Central memory CD8-positive, alpha-beta T cell (primary cell): ENCODE measurements at regions not wholly inside any gene's neighbourhood (a gene's known extent, or its start where the extent isn't known, plus 50 kb on each side); places are given as distances from the start of the nearest gene placed in this dataset.

ENCODE experiments used
- ATAC-seq: fragments of 150-1000 bp; cut with Tn5 transposase; replicated peaks from 2 replicates; pipeline ENCODE4 v1.10.0; 2022; ENCODE audit warnings: mild to moderate bottlenecking, moderate FRiP score, moderate number of reproducible peaks; ENCODE audit not compliant: poor library complexity, severe bottlenecking; ENCODE audit errors: extremely low read depth
- DNase-seq, 2 donors: peaks; one replicate each; pipeline ENCODE4 v3.0.0; 2021; ENCODE audit warnings: low spot score in 2 of 2
- H3K27ac Mint-ChIP-seq: one replicate; pipeline ENCODE4 v1.8.0; 2022; ENCODE audit warnings: low read depth, mild to moderate bottlenecking, moderate library complexity, mixed read lengths
- H3K27me3 Mint-ChIP-seq: one replicate; pipeline ENCODE4 v1.8.0; 2022; ENCODE audit warnings: mixed read lengths
- H3K36me3 Mint-ChIP-seq: one replicate; pipeline ENCODE4 v1.8.0; 2022; ENCODE audit warnings: mild to moderate bottlenecking, moderate library complexity, mixed read lengths; ENCODE audit not compliant: insufficient read depth
- H3K4me1 Mint-ChIP-seq: one replicate; pipeline ENCODE4 v1.8.0; 2022; ENCODE audit warnings: mixed read lengths
- H3K4me3 Mint-ChIP-seq: one replicate; pipeline ENCODE4 v1.8.0; 2022; ENCODE audit warnings: mild to moderate bottlenecking, moderate library complexity, mixed read lengths
- H3K9me3 Mint-ChIP-seq: one replicate; pipeline ENCODE4 v1.8.0; 2022; ENCODE audit warnings: mixed read lengths

DNA sequence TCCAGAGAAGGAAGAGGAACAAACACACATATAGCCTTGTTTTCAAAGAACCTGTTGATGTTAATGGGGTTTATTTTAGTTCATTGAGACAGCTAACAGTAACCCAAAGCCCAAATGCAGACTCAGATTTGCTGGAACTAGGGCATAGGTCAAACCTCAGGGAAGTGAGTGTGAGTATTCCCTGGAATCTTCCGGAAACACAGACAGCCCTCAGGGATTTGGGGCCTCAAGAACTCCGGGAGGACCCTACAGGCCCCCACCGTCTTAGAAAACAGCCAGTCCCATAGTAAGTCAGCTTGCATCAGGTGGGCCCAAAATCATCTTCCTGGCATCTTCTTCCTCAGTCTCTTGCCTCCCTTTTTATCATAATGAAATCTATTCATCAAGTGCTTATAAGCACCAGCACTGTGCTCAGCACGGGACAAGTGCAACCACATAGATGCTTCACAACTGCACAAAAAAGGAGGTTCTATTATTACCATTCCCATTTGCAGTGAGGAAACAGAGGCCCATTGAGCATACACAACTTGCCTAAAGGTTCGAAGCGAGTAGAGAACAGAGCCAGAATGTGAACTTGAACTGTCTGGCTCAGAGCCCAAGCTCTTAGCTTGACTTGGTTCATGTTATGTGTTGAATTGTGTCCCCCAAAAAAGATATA, 50.2 kb upstream of the BCL11A start:
- no peaks in the 10 kb centered on the region for H3K4me1 Mint-ChIP-seq
- peaks cover 59% of the 10 kb centered on the region for H3K27me3 Mint-ChIP-seq
- ATAC-seq (no peak), DNase-seq (no peak)
- H3K27ac Mint-ChIP-seq: no peak overlapping the region
- no peaks in the 10 kb centered on the region for H3K9me3 Mint-ChIP-seq
- peaks cover 2% of the 10 kb centered on the region for H3K36me3 Mint-ChIP-seq
- no peak overlapping the region for H3K4me3 Mint-ChIP-seq

DNA sequence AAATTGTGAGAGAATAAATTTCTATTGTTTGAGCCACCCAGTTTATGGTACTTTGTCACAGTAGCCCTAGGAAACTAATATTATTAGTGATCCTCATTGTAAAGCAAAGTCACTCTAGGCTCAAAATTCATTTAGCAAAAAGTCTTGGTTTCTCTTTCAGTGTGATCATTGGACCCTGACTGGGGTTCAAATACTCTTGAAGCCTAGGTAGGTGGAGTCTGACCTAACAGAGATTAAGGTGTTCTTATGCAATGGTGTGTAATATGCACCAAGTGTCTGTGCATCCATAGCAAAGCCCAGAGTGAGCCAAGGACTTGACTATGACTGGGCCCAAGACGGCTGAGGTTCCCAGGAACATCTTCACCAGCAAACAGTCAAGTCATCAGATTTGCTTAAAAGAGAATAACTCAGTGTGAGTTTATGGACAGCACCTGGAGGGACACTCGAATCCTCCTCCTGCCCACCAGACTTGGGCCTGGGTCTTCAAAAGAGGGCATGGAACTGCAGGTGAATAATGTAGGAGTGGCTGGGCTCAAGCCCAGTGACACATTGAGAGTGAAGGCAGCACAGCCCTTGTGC, 51.1 kb upstream of the BCL11A start:
- no peaks in the 10 kb centered on the region for H3K4me1 Mint-ChIP-seq
- peaks cover 53% of the 10 kb centered on the region for H3K27me3 Mint-ChIP-seq
- H3K4me3 Mint-ChIP-seq: no peak overlapping the region
- ATAC-seq: no peak
- no peaks in the 10 kb centered on the region for H3K9me3 Mint-ChIP-seq
- H3K27ac Mint-ChIP-seq: no peak overlapping the region
- DNase-seq: no peak
- peaks cover 2% of the 10 kb centered on the region for H3K36me3 Mint-ChIP-seq

DNA sequence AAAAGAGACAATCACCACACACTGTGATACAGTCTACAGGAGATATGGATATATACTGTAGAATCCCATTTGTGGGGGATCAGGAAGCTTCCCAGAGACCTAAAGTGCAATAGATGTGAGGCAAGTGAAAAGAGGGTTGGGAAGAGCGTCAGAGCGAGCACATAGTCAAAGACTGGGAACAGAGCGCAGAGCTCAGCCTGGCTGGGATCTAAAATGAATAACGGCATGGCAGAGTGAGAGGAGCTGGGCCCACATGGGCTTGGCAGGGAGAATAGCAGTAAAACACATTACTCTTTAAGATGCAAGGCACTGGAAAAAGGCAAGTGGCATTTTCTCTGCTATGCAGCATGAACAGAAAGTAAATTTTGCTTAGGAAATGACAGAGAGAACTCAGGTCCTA, 52.4 kb upstream of the BCL11A start:
- H3K4me1 Mint-ChIP-seq: no peaks in the 10 kb centered on the region
- no peak overlapping the region for H3K4me3 Mint-ChIP-seq
- no peak for DNase-seq
- H3K36me3 Mint-ChIP-seq: peaks cover 2% of the 10 kb centered on the region
- no peak overlapping the region for H3K27ac Mint-ChIP-seq
- no peaks in the 10 kb centered on the region for H3K9me3 Mint-ChIP-seq
- no peak for ATAC-seq
- H3K27me3 Mint-ChIP-seq: peaks cover 48% of the 10 kb centered on the region

DNA sequence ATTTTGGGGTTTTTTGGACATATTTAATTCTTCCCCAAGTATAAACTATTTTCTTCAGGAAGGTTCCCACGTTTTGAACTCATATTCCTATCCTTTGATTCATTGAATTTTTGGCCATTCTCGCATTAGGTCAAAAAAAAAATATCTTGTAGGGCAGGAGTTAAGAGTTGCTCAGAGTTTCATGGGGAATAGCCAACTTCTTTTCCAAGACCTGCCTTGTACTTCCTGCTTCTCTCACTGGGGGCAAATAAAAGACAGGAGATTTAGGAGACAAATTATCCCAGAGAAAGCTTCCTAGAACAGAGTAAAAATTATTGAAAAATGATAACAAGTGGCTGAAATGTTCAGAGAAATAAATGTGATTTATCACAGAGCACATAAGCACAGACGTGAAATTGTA, 55.2 kb upstream of the BCL11A start:
- ATAC-seq (no peak), DNase-seq (no peak)
- H3K4me1 Mint-ChIP-seq: no peaks in the 10 kb centered on the region
- H3K27me3 Mint-ChIP-seq: peaks cover 36% of the 10 kb centered on the region
- no peak overlapping the region for H3K27ac Mint-ChIP-seq
- H3K9me3 Mint-ChIP-seq: no peaks in the 10 kb centered on the region
- no peak overlapping the region for H3K4me3 Mint-ChIP-seq
- peaks cover 2% of the 10 kb centered on the region for H3K36me3 Mint-ChIP-seq

DNA sequence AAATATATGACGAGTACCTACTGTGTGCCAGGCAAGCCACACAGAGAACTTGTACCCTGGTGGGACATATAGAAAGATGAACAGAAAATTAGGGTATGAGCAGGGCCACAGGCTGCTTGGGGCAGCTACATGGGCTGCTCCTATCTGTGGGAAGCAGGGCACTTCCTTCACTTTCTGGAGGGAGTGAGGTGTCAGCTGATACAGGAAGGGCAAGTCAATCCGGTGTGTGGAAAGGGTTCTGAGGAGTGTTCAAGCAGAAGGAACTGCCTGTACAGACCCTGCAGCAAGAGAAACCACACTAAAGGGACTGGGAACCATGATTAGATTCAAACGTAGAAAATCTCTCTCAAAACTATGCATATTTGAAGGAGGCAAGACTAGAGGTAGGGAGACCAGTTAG, 58.6 kb upstream of the BCL11A start:
- DNase-seq: no peak

DNA sequence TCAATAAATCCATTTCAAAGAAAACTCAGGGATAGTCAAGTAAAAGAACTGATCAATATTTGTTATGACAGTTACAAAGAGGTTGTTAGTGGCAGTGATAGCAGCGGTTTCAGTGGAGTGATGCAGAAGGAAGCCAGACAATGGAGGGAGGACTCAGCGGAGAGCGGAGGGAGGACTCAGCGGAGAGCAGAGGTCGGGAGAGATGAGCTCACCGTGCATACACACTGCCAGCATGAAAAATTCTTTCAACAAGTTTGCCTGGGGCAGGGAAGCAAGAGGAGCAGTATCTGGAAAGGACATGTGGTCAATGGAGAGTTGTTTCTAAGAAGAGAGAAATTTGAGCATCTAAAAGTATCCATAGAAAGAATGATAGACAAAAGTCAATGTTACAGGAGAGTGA, 60.9 kb upstream of the BCL11A start:
- Mint-ChIP-seq H3K4me3 (no peak overlapping the region), H3K9me3 (no peaks in the 10 kb centered on the region)
- no peak for ATAC-seq

More for the DNA sequence above, 58.6 kb upstream of the BCL11A start:
- Mint-ChIP-seq H3K27me3 (peaks cover 6% of the 10 kb centered on the region), H3K4me1 (no peaks in the 10 kb centered on the region), H3K9me3 (no peaks in the 10 kb centered on the region), H3K36me3 (no peaks in the 10 kb centered on the region), H3K4me3 (no peak overlapping the region), H3K27ac (no peak overlapping the region)
- ATAC-seq: no peak

DNA sequence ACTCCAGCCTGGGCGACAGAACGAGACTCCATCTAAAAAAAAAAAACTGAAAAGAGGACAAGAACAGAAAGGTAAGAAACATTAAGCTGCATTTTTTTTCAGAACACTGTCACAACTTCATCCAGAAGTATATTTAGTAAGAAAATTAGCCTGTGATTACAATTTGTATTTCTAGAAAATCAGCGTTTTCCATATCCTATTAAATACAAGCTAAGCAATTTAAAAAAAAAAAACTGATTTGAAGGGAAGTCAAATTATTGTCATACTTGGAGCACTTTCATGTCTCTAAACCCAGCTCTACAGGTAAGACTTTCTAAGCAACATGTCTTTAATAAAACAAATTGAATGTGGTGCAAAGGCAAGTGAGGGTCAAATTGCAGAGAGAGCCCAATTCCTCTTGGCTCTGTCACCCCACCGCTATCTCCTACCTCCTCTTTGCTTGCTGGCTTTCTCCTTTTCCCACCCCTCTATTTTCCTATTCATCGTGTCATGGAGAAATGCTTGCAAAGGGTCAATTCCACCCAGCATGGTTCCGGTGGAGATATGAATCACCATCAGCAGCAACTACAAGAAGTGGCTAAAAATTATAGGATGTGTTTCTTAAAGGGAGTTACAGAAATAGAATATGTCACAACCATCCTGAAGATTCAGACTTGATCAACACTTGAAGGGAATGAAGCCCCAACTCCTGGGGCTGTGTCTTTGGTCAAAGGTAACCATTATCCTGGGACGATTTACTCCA, 68.4 kb upstream of the BCL11A start:
- H3K9me3 Mint-ChIP-seq: no peaks in the 10 kb centered on the region
- no peak overlapping the region for H3K4me3 Mint-ChIP-seq
- ATAC-seq: no peak
- H3K27me3 Mint-ChIP-seq: peaks cover 25% of the 10 kb centered on the region
- no peak for DNase-seq
- no peaks in the 10 kb centered on the region for H3K4me1 Mint-ChIP-seq
- no peak overlapping the region for H3K27ac Mint-ChIP-seq
- no peaks in the 10 kb centered on the region for H3K36me3 Mint-ChIP-seq

More for the DNA sequence above, 60.9 kb upstream of the BCL11A start:
- Mint-ChIP-seq H3K4me1 (no peaks in the 10 kb centered on the region), H3K36me3 (no peaks in the 10 kb centered on the region), H3K27me3 (peaks cover 6% of the 10 kb centered on the region), H3K27ac (no peak overlapping the region)
- DNase-seq: no peak

DNA sequence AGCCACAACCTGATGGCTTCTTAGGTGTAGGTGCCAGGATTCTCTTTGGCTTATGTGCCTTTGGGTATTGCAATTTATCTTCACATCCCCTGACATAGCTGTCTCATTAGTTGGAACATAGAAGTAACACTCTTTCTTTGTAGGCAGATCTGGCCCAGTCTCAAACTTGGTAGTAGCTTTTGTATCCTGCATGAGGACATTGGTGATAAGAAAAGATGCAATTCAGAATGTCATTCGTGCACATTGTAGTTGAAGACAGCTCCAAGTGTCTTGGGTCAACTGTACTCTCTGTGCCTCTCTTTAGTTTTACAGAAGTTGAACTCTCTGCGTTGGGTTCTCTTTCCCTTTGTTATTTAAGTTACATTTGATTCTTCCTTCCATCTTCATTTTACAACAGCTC, 69.6 kb upstream of the BCL11A start:
- H3K4me3 Mint-ChIP-seq: no peak overlapping the region
- H3K9me3 Mint-ChIP-seq: no peaks in the 10 kb centered on the region
- DNase-seq (no peak), ATAC-seq (no peak)
- peaks cover 25% of the 10 kb centered on the region for H3K27me3 Mint-ChIP-seq
- no peaks in the 10 kb centered on the region for H3K36me3 Mint-ChIP-seq
- no peak overlapping the region for H3K27ac Mint-ChIP-seq
- no peaks in the 10 kb centered on the region for H3K4me1 Mint-ChIP-seq

DNA sequence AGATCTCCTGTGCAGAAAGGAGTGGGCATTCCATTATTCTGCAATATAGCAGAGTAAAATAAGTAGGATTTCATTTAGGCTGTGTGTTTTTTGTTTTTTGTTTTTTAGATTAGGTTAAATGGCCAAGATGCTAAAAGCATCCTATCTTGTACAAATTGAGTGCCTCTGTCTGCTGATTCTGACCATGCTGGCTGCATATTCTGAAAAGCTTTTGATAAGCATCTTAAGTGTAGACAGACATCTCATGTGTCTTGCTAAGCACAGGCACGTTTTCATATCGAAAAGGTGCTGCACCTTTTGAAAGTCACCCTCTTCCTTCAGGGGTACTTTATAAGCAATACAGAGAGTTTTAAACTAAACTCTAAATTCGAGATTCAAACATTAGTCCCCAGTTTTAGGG, 74.0 kb upstream of the BCL11A start:
- no peak for DNase-seq
- no peak overlapping the region for H3K27ac Mint-ChIP-seq
- no peaks in the 10 kb centered on the region for H3K4me1 Mint-ChIP-seq
- peaks cover 52% of the 10 kb centered on the region for H3K27me3 Mint-ChIP-seq
- ATAC-seq: no peak
- H3K4me3 Mint-ChIP-seq: no peak overlapping the region
- H3K36me3 Mint-ChIP-seq: peaks cover 2% of the 10 kb centered on the region
- no peaks in the 10 kb centered on the region for H3K9me3 Mint-ChIP-seq

DNA sequence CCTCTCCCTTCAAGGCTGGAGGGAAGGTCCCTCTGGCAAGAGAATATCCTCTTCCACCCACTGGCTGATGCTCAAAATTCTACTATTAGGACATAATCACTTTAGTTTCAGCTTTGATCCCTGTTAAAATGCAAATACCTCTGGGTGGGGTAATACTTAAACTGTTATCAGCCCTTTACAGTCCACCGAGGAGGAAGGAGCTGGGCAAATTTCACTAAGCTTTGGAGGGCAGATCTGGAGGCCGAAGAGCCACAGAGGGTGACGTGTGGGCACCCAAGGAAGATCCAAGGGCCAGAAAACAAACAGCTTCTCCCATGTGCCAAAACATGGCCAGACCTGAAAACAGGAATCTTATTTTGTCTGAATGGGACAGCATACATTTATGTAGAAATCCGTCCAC, 74.6 kb upstream of the BCL11A start:
- Mint-ChIP-seq H3K27me3 (peaks cover 52% of the 10 kb centered on the region), H3K4me3 (no peak overlapping the region), H3K4me1 (no peaks in the 10 kb centered on the region), H3K27ac (no peak overlapping the region), H3K36me3 (peaks cover 2% of the 10 kb centered on the region), H3K9me3 (no peaks in the 10 kb centered on the region)
- ATAC-seq (no peak), DNase-seq (no peak)

DNA sequence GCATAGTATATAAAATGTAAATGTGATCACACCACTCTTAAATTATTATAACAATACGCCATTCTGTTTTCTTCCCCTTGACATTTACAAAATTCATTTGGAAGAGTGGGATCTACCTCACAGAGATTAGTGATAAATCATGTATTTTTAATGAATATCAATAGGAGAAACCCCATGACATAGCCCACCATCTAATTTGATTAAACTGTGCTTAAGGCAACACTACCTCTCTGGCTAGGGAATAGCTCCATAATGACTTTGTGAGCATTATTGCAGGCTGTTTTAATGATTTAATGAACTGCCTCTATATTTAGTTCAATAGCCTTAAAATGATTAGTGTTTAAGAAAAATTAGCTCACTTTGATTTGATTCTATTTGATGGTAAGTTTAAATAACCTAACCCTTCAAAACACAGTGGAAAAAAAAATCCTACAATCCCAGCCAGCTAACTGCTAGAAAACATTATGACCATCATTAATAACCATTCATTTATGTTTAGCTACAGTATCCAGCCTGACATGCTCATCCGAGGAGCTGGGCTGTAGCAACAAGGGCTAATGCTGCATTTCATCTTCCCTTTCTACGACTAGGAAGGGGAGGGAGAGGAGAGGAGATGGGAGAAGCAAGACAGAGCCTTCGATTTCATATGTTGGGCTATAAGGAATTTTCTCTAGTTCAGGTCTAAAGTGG, 75.3 kb upstream of the BCL11A start:
- Mint-ChIP-seq H3K36me3 (peaks cover 2% of the 10 kb centered on the region), H3K27ac (no peak overlapping the region), H3K27me3 (peaks cover 59% of the 10 kb centered on the region), H3K9me3 (no peaks in the 10 kb centered on the region), H3K4me1 (no peaks in the 10 kb centered on the region), H3K4me3 (no peak overlapping the region)
- ATAC-seq: no peak
- no peak for DNase-seq

DNA sequence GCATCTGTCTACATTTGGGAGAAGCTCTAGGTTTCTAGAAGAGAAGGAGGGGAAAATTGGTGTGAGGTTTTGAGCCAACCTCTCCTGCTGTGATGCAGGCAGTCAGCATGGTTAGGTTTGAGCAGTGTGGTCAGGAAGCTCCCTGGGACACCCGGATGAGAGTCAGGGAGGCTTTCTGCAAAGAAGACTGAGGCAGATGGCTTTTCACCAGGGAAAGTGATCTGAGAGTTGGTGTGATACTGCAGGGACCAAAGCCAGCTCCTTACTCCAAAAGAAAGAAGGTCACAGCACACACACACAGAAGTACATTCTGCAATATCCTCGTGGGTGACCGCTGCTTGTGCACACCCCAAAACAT, 75.8 kb upstream of the BCL11A start:
- Mint-ChIP-seq H3K4me3 (no peak overlapping the region), H3K36me3 (peaks cover 2% of the 10 kb centered on the region), H3K4me1 (no peaks in the 10 kb centered on the region), H3K9me3 (no peaks in the 10 kb centered on the region), H3K27ac (no peak overlapping the region), H3K27me3 (peaks cover 61% of the 10 kb centered on the region)
- no peak for ATAC-seq
- no peak for DNase-seq
